MM.1S (cell line): ENCODE measurements at regions not wholly inside any gene's neighbourhood (a gene's known extent, or its start where the extent isn't known, plus 50 kb on each side); places are given as distances from the start of the nearest gene placed in this dataset.

Source experiments
- DNase-seq: peaks from one replicate; pipeline ENCODE4 v3.0.0-alpha.2; 2015
- H2AFZ ChIP-seq: fragments of 300-600 bp; sonication (generic); 2 replicates; pipeline ENCODE4 v1.6.0; 2016; ENCODE audit warnings: antibody characterized with exemption, low read length
- H3F3A ChIP-seq: fragments of 300-600 bp; sonication (generic); 2 replicates; pipeline ENCODE4 v1.6.1; 2016; ENCODE audit warnings: mild to moderate bottlenecking, antibody characterized with exemption, low read length, moderate library complexity, mixed read lengths; ENCODE audit not compliant: insufficient read depth
- H3K27ac ChIP-seq: fragments of 300-600 bp; sonication (generic); 2 replicates; pipeline ENCODE4 v1.5.1; 2016; ENCODE audit warnings: mild to moderate bottlenecking, low read length
- H3K27me3 ChIP-seq: fragments of 300-600 bp; sonication (generic); replicated peaks from 2 replicates; pipeline ENCODE4 v1.6.0; 2016; ENCODE audit warnings: low read length; ENCODE audit not compliant: insufficient read depth
- H3K36me3 ChIP-seq: fragments of 300-600 bp; sonication (generic); replicated peaks from 2 replicates; pipeline ENCODE4 v1.6.1; 2016; ENCODE audit warnings: mild to moderate bottlenecking, low read length, mixed read lengths; ENCODE audit not compliant: insufficient read depth
- H3K4me1 ChIP-seq: fragments of 300-600 bp; sonication (generic); 2 replicates; pipeline ENCODE4 v1.6.1; 2016; ENCODE audit warnings: low read length, mixed read lengths
- H3K4me2 ChIP-seq: fragments of 300-600 bp; sonication (generic); 2 replicates; pipeline ENCODE4 v1.6.0; 2016; ENCODE audit warnings: low read depth, low read length
- H3K4me3 ChIP-seq: fragments of 300-600 bp; sonication (generic); 2 replicates; pipeline ENCODE4 v1.5.1; 2016; ENCODE audit warnings: low read length, mixed read lengths
- H3K79me2 ChIP-seq: fragments of 300-600 bp; sonication (generic); 2 replicates; pipeline ENCODE4 v1.6.1; 2016; ENCODE audit warnings: mixed run types, low read length, mixed read lengths
- H3K9ac ChIP-seq: fragments of 300-600 bp; sonication (generic); 2 replicates; pipeline ENCODE4 v1.6.1; 2016; ENCODE audit warnings: low read length, mixed read lengths
- H3K9me2 ChIP-seq: fragments of 300-600 bp; sonication (generic); replicated peaks from 2 replicates; pipeline ENCODE4 v1.6.1; 2016; ENCODE audit warnings: mild to moderate bottlenecking, low read length, mixed read lengths; ENCODE audit not compliant: insufficient read depth
- H3K9me3 ChIP-seq: fragments of 300-600 bp; sonication (generic); replicated peaks from 2 replicates; pipeline ENCODE4 v1.6.1; 2016; ENCODE audit warnings: mild to moderate bottlenecking, low read length, mixed read lengths; ENCODE audit not compliant: insufficient read depth
- H4K20me1 ChIP-seq: fragments of 300-600 bp; sonication (generic); 2 replicates; pipeline ENCODE4 v1.6.1; 2016; ENCODE audit warnings: mild to moderate bottlenecking, low read length, moderate library complexity, mixed read lengths; ENCODE audit not compliant: insufficient read depth
- CTCF ChIP-seq: fragments of 300-600 bp; sonication (generic); IDR thresholded peaks from 2 replicates; pipeline ENCODE4 v1.5.1; 2016; ENCODE audit warnings: antibody characterized with exemption, low read length, mixed read lengths
- EZH2 ChIP-seq: fragments of 300-600 bp; sonication (generic); optimal IDR thresholded peaks from 2 replicates; pipeline ENCODE3; 2017; ENCODE audit warnings: low read depth, mild to moderate bottlenecking, antibody characterized with exemption, low read length, mixed read lengths
- EZH2phosphoT487 ChIP-seq: fragments of 300-600 bp; sonication (generic); IDR thresholded peaks from 2 replicates; pipeline ENCODE4 v1.6.1; 2018; ENCODE audit warnings: antibody characterized with exemption, low read length

- Histone ChIP-seq H3K27ac (no peak overlapping the region), H3K79me2 (no peaks in the 10 kb centered on the region), H3K4me2 (no peak overlapping the region), H3K9me2 (no peaks in the 10 kb centered on the region), H3K4me1 (no peaks in the 10 kb centered on the region), H3K4me3 (no peak overlapping the region), H4K20me1 (no peaks in the 10 kb centered on the region), H3K27me3 (no peaks in the 10 kb centered on the region), H3F3A (no peaks in the 10 kb centered on the region), H3K36me3 (no peaks in the 10 kb centered on the region), H2AFZ (no peak overlapping the region), H3K9me3 (no peaks in the 10 kb centered on the region), H3K9ac (no peak overlapping the region)
- TF ChIP-seq CTCF (no peak), EZH2 (no peak)
- no peak for DNase-seq
Measured at GRCh38 chr2:196369967-196370366, 198.6 kb upstream of the STK17B start.

GRCh38 chr2:196370381-196370780 lies 199.0 kb upstream of the STK17B start:
- Histone ChIP-seq H3K27ac (no peak overlapping the region), H3K9me3 (no peaks in the 10 kb centered on the region), H3K36me3 (no peaks in the 10 kb centered on the region), H3K4me3 (no peak overlapping the region), H3F3A (no peaks in the 10 kb centered on the region), H3K9ac (no peak overlapping the region), H4K20me1 (no peaks in the 10 kb centered on the region), H3K9me2 (no peaks in the 10 kb centered on the region), H3K4me1 (no peaks in the 10 kb centered on the region), H2AFZ (no peak overlapping the region), H3K4me2 (no peak overlapping the region), H3K27me3 (no peaks in the 10 kb centered on the region), H3K79me2 (no peaks in the 10 kb centered on the region)
- TF ChIP-seq CTCF (no peak), EZH2phosphoT487 (no peak), EZH2 (no peak)
- DNase-seq = no peak

- H3K9me2 ChIP-seq = no peaks in the 10 kb centered on the region
- H3F3A ChIP-seq = no peaks in the 10 kb centered on the region
- no peak overlapping the region for H3K27ac ChIP-seq
- no peak for DNase-seq
- no peaks in the 10 kb centered on the region for H3K79me2 ChIP-seq
- H3K27me3 ChIP-seq = no peaks in the 10 kb centered on the region
- no peaks in the 10 kb centered on the region for H4K20me1 ChIP-seq
- TF ChIP-seq EZH2phosphoT487 = no peak
- TF ChIP-seq CTCF = no peak
- no peak for TF ChIP-seq EZH2
- no peak overlapping the region for H3K4me3 ChIP-seq
- H3K36me3 ChIP-seq = no peaks in the 10 kb centered on the region
- no peaks in the 10 kb centered on the region for H3K9me3 ChIP-seq
- no peak overlapping the region for H2AFZ ChIP-seq
- no peak overlapping the region for H3K4me2 ChIP-seq
- H3K4me1 ChIP-seq = no peaks in the 10 kb centered on the region
- H3K9ac ChIP-seq = no peak overlapping the region
Measured at GRCh38 chr2:196372276-196372809, 201.0 kb upstream of the STK17B start.
